ENCODE measurements at regions not wholly inside any gene's neighbourhood (a gene's known extent, or its start where the extent isn't known, plus 50 kb on each side); places are given as distances from the start of the nearest gene placed in this dataset.

DNA sequence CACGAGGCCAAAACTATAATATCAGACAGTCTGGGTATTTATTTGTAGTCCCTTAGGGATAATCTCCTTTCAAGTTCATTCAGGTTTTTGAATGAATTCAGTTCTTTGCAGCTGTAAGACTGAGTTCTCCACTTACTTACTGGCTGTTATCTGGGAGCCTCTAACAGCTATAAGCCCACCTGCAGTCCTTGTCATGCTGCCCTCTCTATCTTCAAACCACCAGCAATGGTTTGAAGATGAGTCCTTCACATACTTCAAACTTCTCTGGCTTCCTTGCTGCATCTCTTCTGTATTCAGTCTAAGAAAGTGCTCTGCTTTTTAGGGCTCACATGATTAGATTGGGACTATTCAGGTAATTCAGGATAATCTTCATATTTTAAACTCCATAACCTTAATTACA, 154.5 kb upstream of the STT3B start:
- no TSS peak for BruUV-seq (replicated peaks)
- ATAC-seq: no peak
- TF ChIP-seq POLR2A (IDR thresholded peaks at IDR 0.05; ENCODE audit: borderline replicate concordance, extremely low read depth, insufficient read depth, insufficient read length) (no peak), POLR2AphosphoS5 (IDR thresholded peaks at IDR 0.05; ENCODE audit: low read depth, low read length) (no peak), EZH2phosphoT487 (IDR thresholded peaks at IDR 0.05; ENCODE audit: borderline replicate concordance) (no peak), RAD21 (IDR thresholded peaks at IDR 0.05; ENCODE audit: low read depth) (no peak), SIN3A (IDR thresholded peaks at IDR 0.05; ENCODE audit: low read depth) (no peak), TCF7L2 (IDR thresholded peaks at IDR 0.05; ENCODE audit: borderline replicate concordance, extremely low read depth, insufficient read depth, insufficient read length) (no peak), CEBPB (IDR thresholded peaks at IDR 0.05; ENCODE audit: low read depth) (no peak), EZH2 (IDR thresholded peaks at IDR 0.05) (no peak), JUND (IDR thresholded peaks at IDR 0.05) (no peak), SP1 (IDR thresholded peaks at IDR 0.05; ENCODE audit: low read depth) (no peak), ELF1 (IDR thresholded peaks at IDR 0.05; ENCODE audit: borderline replicate concordance, low read depth) (no peak), ZFX (IDR thresholded peaks at IDR 0.05) (no peak), FOSL1 (IDR thresholded peaks at IDR 0.05; ENCODE audit: low read depth) (no peak), CBX3 (IDR thresholded peaks at IDR 0.05; ENCODE audit: low read depth) (no peak), SRF (IDR thresholded peaks at IDR 0.05; ENCODE audit: low read depth) (no peak)
- TF ChIP-seq, protein P1, sequence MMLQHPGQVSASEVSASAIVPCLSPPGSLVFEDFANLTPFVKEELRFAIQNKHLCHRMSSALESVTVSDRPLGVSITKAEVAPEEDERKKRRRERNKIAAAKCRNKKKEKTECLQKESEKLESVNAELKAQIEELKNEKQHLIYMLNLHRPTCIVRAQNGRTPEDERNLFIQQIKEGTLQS (IDR thresholded peaks at IDR 0.05): no peak
- TF ChIP-seq, protein P2, sequence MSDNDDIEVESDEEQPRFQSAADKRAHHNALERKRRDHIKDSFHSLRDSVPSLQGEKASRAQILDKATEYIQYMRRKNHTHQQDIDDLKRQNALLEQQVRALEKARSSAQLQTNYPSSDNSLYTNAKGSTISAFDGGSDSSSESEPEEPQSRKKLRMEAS (IDR thresholded peaks at IDR 0.05): no peak

More for the DNA sequence above, 154.5 kb upstream of the STT3B start:
- ChIA-PET RAD21 (ENCODE audit: low non-redundant PET in 1 of 2, low total read pairs in 2 of 2, uncharacterized antibody in 2 of 2, unreplicated experiment in 2 of 2) (no interaction called here), POLR2A (interaction anchor here (0.7 kb wide), 1 partner anchor 582 kb away, joined by 4 read pairs; no protein-coding TSS in a partner anchor), CTCF (no interaction called here)
- intact Hi-C loops (cut with micrococcal nuclease): no loop called here
- Histone ChIP-seq H3K9me3 (ENCODE audit: control insufficient read depth in 1 of 2, insufficient read depth in 1 of 2, low read depth in 1 of 2, low read length in 2 of 2) (no peaks in the 10 kb centered on the region), H3K27ac (ENCODE audit: low read depth, low read length) (no peak overlapping the region), H2AFZ (ENCODE audit: low read depth, low read length, poor library complexity, severe bottlenecking) (no peak overlapping the region), H3K27me3 (ENCODE audit: insufficient read depth, low read length) (peaks cover 18% of the 10 kb centered on the region; the same call in 1 of the 2 replicates), H3K79me2 (ENCODE audit: insufficient read depth, low read length) (no peaks in the 10 kb centered on the region), H3K4me2 (ENCODE audit: low read length) (no peak overlapping the region), H3K36me3 (ENCODE audit: control insufficient read depth in 1 of 2, insufficient read depth in 2 of 2, low read length in 2 of 2) (no peaks in the 10 kb centered on the region), H3K9me2 (ENCODE audit: insufficient read depth) (no peaks in the 10 kb centered on the region), H3K4me3 (replicated peaks in 1 of 2; ENCODE audit: low read depth in 1 of 2, low read length in 2 of 2) (no peak overlapping the region), H3K4me1 (ENCODE audit: control insufficient read depth in 1 of 2, insufficient read depth in 2 of 2, low read length in 2 of 2) (peaks cover 13 to 21% of the 10 kb centered on the region in 2 experiments), H4K20me1 (ENCODE audit: insufficient read depth) (no peaks in the 10 kb centered on the region), H3K9ac (ENCODE audit: low read length) (no peak overlapping the region)
- DNase-seq (ENCODE audit: low read depth, low spot score): no peak

Data from HCT116 (cell line).